HAP-1 (cell line): ENCODE measurements at regions not wholly inside any gene's neighbourhood (a gene's known extent, or its start where the extent isn't known, plus 50 kb on each side); places are given as distances from the start of the nearest gene placed in this dataset.
"Not testable (repeated sequence)": the region's sequence is repeated elsewhere in the genome, so short reads cannot be mapped to it uniquely, and the experiment has no call there.

Experiments used
- DNase-seq, 2 experiments: peaks; one replicate each; pipeline ENCODE4 v3.0.0-alpha.2; 2016 to 2020; ENCODE audit warnings: low spot score in 2 of 2
- H3K27me3 ChIP-seq: fragments of 250-450 bp; sonication (Bioruptor Pico); 2 replicates; pipeline ENCODE4 v1.5.1; 2020; ENCODE audit warnings: low read depth, mild to moderate bottlenecking, moderate library complexity
- H3K36me3 ChIP-seq: fragments of 250-450 bp; sonication (Bioruptor Pico); replicated peaks from 2 replicates; pipeline ENCODE4 v1.5.1; 2020; ENCODE audit warnings: mild to moderate bottlenecking
- H3K4me1 ChIP-seq: fragments of 250-450 bp; sonication (Bioruptor Pico); 2 replicates; pipeline ENCODE4 v1.5.1; 2020; ENCODE audit warnings: mild to moderate bottlenecking
- H3K4me3 ChIP-seq: fragments of 250-450 bp; sonication (Bioruptor Pico); 2 replicates; pipeline ENCODE4 v1.5.1; 2020; ENCODE audit warnings: mild to moderate bottlenecking, moderate library complexity
- H3K9me3 ChIP-seq: fragments of 250-450 bp; sonication (Bioruptor Pico); 2 replicates; pipeline ENCODE4 v1.5.1; 2020; ENCODE audit warnings: mild to moderate bottlenecking, moderate library complexity
- in situ Hi-C: fragments of 300-500 bp; cut with MboI; formaldehyde crosslinking; loops from 3 replicates; pipeline ENCODE4 v1.14.3; 2020; ENCODE audit warnings: low sequenced_read_pairs, inconsistent platforms, mixed read lengths

- Histone ChIP-seq H3K4me1 (no peaks in the 10 kb centered on the region), H3K4me3 (no peak overlapping the region), H3K9me3 (no peaks in the 10 kb centered on the region), H3K27me3 (no peaks in the 10 kb centered on the region; the same call in 1 of the 2 replicates), H3K36me3 (no peaks in the 10 kb centered on the region)
- in situ Hi-C loops: no loop called here
- no peak for DNase-seq
These were observed 105.0 kb upstream of the ZNF184 start for GRCh38 chr6:27577922-27578321.

GRCh38 chr6:27575594-27576361 lies 102.9 kb upstream of the ZNF184 start:
- no peaks in the 10 kb centered on the region; the same call in 1 of the 2 replicates for H3K27me3 ChIP-seq
- in situ Hi-C loops: no loop called here
- no peaks in the 10 kb centered on the region for H3K9me3 ChIP-seq
- peak overlapping the region; percentile 24 for H3K4me3 ChIP-seq
- no peaks in the 10 kb centered on the region for H3K4me1 ChIP-seq
- no peaks in the 10 kb centered on the region for H3K36me3 ChIP-seq
- peak; percentile 60 to 65 for DNase-seq

GRCh38 chr6:27568226-27568897 lies 95.5 kb upstream of the ZNF184 start:
- DNase-seq: no peak
- no peaks in the 10 kb centered on the region; the same call in none of the 2 replicates for H3K4me1 ChIP-seq
- H3K36me3 ChIP-seq: no peaks in the 10 kb centered on the region
- H3K4me3 ChIP-seq: no peak overlapping the region
- in situ Hi-C loops: no loop called here
- no peaks in the 10 kb centered on the region; the same call in 1 of the 2 replicates for H3K27me3 ChIP-seq
- H3K9me3 ChIP-seq: no peaks in the 10 kb centered on the region

- Histone ChIP-seq H3K36me3 (no peaks in the 10 kb centered on the region), H3K9me3 (no peaks in the 10 kb centered on the region), H3K4me3 (no peak overlapping the region), H3K27me3 (no peaks in the 10 kb centered on the region; the same call in 1 of the 2 replicates), H3K4me1 (no peaks in the 10 kb centered on the region; the same call in none of the 2 replicates)
- no peak for DNase-seq
- in situ Hi-C loops: no loop called here
These were observed 93.2 kb upstream of the ZNF184 start for GRCh38 chr6:27565839-27566779.

- no peaks in the 10 kb centered on the region for H3K27me3 ChIP-seq
- H3K4me3 ChIP-seq: no peak overlapping the region
- H3K36me3 ChIP-seq: no peaks in the 10 kb centered on the region
- H3K9me3 ChIP-seq: no peaks in the 10 kb centered on the region
- no peaks in the 10 kb centered on the region; the same call in 1 of the 2 replicates for H3K4me1 ChIP-seq
- DNase-seq: no peak
- in situ Hi-C loops: no loop called here
These were observed 89.1 kb upstream of the ZNF184 start for GRCh38 chr6:27562027-27562410.

- H3K36me3 ChIP-seq: no peaks in the 10 kb centered on the region
- H3K4me3 ChIP-seq: no peak overlapping the region
- in situ Hi-C loops: no loop called here
- 0 out of 2 replicates have a peak, but pooled peaks cover 3% of the 10 kb centered on the region for H3K4me1 ChIP-seq
- H3K27me3 ChIP-seq: no peaks in the 10 kb centered on the region
- H3K9me3 ChIP-seq: no peaks in the 10 kb centered on the region
- no peak for DNase-seq
These were observed 85.3 kb upstream of the ZNF184 start for GRCh38 chr6:27558028-27558724.

GRCh38 chr6:27556406-27556805 lies 83.5 kb upstream of the ZNF184 start:
- H3K4me3 ChIP-seq: no peak overlapping the region
- H3K4me1 ChIP-seq: 0 out of 2 replicates have a peak, but pooled peaks cover 3% of the 10 kb centered on the region
- DNase-seq: no peak
- no peaks in the 10 kb centered on the region for H3K36me3 ChIP-seq
- no peaks in the 10 kb centered on the region for H3K9me3 ChIP-seq
- H3K27me3 ChIP-seq: no peaks in the 10 kb centered on the region
- in situ Hi-C loops: no loop called here

GRCh38 chr6:27553123-27553904 lies 80.4 kb upstream of the ZNF184 start:
- no peaks in the 10 kb centered on the region for H3K27me3 ChIP-seq
- H3K36me3 ChIP-seq: no peaks in the 10 kb centered on the region
- DNase-seq: peak in 1 of 2 experiments; percentile 60
- peak overlapping the region; percentile 17 for H3K4me3 ChIP-seq
- peaks cover 5% of the 10 kb centered on the region; the same call in 1 of the 2 replicates for H3K4me1 ChIP-seq
- in situ Hi-C loops: no loop called here
- H3K9me3 ChIP-seq: no peaks in the 10 kb centered on the region

- DNase-seq: no peak
- H3K27me3 ChIP-seq: no peaks in the 10 kb centered on the region
- H3K4me3 ChIP-seq: no peak overlapping the region
- H3K36me3 ChIP-seq: no peaks in the 10 kb centered on the region
- H3K9me3 ChIP-seq: no peaks in the 10 kb centered on the region
- in situ Hi-C loops: no loop called here
- peaks cover 5% of the 10 kb centered on the region; the same call in 1 of the 2 replicates for H3K4me1 ChIP-seq
These were observed 78.7 kb upstream of the ZNF184 start for GRCh38 chr6:27551607-27552006.

- Histone ChIP-seq H3K4me3 (no peak overlapping the region), H3K4me1 (peaks cover 5% of the 10 kb centered on the region; the same call in 1 of the 2 replicates), H3K27me3 (no peaks in the 10 kb centered on the region), H3K9me3 (no peaks in the 10 kb centered on the region), H3K36me3 (no peaks in the 10 kb centered on the region)
- in situ Hi-C loops: no loop called here
- DNase-seq: no peak
These were observed 77.8 kb upstream of the ZNF184 start for GRCh38 chr6:27550692-27551091.

- H3K4me3 ChIP-seq, H3K27me3 ChIP-seq, H3K4me1 ChIP-seq, H3K36me3 ChIP-seq, in situ Hi-C loops, DNase-seq, H3K9me3 ChIP-seq: not testable (repeated sequence)
These were observed 76.3 kb upstream of the ZNF184 start for GRCh38 chr6:27549241-27549598.

- in situ Hi-C loops: no loop called here
- H3K9me3 ChIP-seq: no peaks in the 10 kb centered on the region
- H3K4me1 ChIP-seq: peaks cover 3% of the 10 kb centered on the region; the same call in 1 of the 2 replicates
- no peaks in the 10 kb centered on the region for H3K36me3 ChIP-seq
- peak; percentile 72 to 84 for DNase-seq
- H3K27me3 ChIP-seq: no peaks in the 10 kb centered on the region
- peak overlapping the region; percentile 44 for H3K4me3 ChIP-seq
These were observed 74.5 kb upstream of the ZNF184 start for GRCh38 chr6:27547157-27548075.
